SK-N-DZ (cell line): ENCODE measurements at regions not wholly inside any gene's neighbourhood (a gene's known extent, or its start where the extent isn't known, plus 50 kb on each side); places are given as distances from the start of the nearest gene placed in this dataset.

Experiments
- DNase-seq: peaks from one replicate; pipeline ENCODE4 v3.0.0-alpha.2; 2015; ENCODE audit warnings: low spot score

DNA sequence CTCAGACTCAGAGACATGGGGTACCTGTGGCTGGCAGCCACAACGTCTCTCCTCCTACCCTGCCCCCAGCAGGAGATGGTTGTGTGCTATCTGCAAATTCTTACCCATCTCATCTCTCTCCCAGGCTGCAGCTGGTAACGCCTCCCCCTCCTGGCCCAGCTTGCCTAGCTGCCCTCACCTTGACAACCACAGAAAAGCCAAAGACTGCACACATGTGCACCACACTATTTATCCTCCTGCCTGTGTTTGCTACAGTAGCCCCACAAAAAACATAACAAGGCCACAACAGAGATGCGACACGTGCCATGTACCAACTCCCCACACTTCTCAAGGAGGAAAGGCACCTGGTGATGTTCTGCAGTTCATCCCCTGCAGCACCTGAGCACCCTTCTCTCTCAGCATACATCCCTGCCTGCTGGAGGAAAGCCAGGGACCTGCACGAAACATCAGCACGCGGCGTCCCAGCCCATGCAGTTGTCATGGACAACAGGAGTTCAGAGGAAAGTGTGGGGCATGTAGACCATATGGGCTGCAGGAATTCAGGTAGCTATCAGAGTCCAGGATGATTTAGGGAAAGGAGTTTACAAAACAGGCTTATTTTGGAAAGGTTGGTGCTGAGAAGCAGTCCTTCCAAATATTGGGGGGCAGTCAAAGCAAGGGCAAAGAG, 168.7 kb downstream of the C5orf15 start:
- DNase-seq: no peak

DNA sequence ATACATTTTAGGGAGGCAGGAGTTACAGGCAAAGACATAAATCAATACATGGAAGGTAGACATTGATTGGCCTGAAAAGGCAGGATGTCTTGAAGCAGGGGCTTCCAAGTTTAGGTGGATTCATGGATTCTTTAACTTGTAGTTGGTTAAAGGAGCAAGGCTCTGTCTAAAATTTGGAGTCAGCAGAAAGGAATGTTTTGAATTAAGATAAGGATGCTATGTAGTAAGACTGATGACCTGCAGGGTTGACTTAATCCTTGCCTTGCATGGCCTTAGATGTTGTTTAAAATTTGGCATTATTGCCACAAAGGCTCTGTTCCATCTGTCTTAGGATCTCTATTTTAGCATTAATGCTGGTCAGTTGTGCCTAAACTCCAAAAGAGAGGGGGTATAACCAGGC, 171.3 kb downstream of the C5orf15 start:
- no peak for DNase-seq

DNA sequence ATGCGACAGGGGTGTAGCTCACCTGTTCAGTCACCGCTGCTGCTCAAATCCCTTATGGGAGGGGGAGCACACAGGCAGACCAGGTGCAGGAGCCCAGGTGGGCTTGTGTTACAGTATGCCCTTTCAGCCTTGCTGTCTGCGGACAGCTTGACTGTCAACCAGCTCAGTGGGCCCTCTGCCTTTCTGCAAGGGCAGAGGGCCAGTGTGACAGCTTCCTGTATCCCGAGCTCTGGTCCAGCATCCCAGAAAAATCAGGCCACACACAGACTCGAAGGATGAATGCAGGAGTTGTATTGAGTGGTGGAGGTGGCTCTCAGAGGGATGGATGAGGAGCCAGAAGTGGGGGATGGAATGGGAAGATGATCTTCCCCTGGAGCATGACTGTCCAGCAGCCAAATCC, 172.2 kb downstream of the C5orf15 start:
- no peak for DNase-seq

DNA sequence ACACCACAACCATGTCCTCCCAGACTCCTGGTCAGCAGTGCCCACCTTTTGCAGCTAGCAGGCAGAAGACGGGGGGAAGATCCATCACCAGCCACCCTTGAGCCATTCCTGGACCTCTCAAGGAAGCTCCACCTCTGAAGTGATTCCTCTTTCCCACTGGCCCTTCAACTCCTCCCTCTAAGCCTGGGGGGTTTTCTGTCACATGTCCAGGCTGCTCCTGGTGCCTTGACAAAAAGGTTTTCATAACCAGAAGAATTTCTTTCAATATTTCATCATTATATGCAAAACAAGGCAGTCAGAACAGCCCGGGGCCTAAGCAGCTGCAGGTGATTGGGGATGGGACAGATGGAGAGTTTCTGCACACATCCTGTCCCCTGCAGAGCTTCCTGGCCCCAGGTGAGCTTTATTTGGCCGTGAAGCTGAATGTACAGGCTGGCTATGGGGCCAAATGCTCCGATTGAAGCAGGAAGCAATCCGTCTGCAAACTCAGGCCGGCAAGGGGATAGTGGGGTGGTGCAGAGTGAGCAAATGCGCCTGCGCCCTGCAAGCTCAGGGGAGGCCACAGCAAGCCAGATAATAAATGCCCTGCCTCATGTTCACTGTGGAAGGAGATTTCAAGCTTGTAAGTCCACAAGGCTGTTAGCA, 173.5 kb downstream of the C5orf15 start:
- DNase-seq: no peak

DNA sequence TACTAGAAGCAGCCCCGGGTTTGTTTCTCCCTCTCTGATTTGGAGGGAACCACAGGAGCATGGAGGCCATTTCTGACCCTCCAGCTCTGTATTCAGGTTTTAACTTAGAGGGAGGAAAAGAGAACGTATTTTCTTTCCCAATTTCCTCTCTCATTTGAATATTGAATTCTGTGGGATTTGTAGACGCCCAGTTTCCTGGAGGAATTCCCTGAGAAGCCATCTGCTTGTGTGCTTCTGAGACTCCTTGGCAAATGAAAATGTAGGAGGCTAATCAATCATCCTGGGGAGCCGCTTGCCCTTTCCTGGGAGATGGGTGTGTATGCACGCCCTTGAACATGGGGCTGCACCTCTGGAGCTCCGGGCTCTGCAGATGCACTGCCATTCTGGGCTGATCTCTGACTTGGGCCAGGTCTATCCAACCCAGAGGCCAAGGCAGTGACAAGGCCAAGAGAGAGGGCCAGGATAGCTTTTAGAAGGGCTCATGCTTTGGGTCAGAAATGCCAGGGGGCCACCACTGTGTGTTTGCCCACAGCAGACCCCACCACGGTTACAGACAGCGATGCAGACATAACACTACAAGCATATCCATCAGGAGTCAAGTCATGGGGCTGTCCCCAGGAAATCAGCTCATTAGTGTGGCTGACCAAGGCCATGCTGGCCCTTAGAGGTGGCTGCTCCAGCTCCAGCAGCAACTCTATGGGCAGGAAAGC, 174.5 kb downstream of the C5orf15 start:
- DNase-seq: no peak

DNA sequence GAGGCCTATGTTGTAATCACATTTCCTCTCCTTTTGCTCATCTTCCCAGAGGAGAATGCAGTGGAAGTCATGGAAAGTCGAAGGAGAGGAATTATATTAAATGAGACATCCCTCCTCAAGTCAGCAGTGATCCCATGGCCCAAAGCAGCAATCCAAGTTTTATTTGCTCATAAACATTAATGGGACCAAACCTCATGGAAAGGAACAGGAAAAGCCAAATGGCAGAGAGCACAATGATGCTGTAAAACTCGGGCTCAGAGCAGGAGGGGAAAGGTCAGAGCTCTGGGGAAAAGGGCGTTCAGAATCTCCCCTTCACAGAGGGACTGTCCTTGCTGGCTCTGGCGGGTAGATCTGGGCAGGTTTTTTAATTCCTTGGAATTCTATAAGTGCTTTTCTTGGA, 175.8 kb downstream of the C5orf15 start:
- no peak for DNase-seq

DNA sequence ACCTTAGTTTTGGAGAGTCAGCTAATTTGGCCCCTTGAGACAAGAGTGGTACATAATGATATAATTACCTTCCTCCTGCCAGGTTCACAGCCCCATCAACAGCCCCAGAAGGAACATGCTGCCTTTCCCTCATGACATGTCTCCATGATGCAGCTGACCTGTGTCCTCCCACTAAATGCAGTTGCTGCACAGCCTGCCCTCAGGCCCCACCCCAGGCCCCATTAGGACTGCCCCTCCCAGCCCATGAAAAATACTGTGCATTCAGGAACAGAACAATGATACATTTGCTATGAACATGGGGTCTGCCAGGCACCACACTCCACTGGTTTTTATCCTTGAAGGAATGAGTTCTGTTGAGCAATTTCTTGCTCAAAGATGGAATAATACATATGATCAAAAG, 176.4 kb downstream of the C5orf15 start:
- DNase-seq: no peak

DNA sequence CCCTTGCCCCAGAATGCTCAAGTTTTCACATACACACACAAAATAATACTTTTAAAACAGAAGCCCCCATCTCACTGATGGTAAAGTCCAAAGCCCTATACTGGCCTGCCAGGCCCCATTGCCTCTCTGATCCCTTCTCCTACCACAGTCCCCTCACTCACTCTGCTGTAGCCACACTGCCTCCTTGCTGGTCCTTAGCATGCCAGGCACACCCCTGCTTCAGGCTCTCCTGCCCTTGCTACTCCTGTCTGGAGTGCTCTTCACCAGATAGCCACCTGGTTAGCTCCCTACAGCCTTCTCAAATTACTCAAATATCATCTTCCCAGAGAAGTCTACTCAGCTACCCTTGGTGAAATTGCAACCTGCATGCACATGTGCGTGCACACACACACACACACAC, 177.5 kb downstream of the C5orf15 start:
- no peak for DNase-seq

DNA sequence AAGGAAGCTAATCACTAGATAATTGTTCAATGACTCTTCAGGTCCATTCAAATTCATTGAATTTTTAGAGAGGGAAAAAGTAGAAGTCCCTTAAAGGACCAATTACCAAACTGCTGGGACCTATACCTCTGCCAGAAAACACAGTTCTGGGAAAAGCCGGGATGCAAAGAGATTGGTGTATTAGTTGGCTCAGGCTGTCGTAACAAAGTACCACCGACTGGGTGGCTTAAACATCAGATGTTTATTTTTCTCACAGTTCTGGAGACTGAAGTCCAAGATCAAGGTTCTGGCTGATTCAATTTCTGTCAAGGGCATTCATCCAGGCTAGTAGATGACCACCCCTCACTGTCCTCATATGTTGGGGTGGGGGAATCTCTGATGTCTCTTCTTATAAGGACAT, 177.1 kb upstream of the FSTL4 start:
- DNase-seq: no peak

DNA sequence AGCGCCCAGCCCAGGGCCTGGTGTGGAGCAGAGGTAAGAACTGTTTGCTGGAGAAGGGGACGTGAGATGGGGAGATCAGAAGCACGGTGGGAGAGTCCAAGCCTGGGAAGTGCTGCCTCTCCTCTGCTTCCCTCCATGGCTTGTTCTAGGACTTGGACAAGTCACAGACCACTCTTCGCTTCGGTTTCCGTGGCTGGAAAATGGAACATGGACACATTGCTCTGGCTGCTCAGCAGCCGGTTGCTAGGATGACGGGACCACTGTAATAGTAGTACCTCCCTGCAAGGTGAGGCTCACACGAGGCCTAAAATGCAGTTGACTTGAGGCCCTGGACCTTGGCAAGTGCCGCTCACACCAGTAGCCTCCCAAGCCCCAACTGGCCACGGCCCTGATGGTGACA, 175.8 kb upstream of the FSTL4 start:
- no peak for DNase-seq

DNA sequence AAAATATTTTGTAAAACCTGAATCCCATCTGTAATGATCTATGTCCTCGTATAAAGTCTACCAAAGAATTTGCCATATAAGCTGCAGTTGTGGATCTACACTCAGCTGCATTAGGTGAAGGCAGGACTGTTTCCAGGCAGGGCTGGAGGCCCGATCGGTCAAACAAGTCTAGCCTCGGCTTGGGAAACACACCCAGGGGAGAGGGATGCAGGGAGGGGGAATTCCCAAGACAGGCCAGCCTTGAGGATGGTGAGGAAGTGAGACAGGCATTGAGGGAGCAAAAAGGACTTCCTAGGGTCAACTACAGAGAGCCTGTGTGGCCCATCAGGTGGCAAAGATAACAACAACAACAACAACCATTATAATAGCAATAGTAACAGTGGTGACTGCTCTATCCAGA, 174.1 kb upstream of the FSTL4 start:
- no peak for DNase-seq

DNA sequence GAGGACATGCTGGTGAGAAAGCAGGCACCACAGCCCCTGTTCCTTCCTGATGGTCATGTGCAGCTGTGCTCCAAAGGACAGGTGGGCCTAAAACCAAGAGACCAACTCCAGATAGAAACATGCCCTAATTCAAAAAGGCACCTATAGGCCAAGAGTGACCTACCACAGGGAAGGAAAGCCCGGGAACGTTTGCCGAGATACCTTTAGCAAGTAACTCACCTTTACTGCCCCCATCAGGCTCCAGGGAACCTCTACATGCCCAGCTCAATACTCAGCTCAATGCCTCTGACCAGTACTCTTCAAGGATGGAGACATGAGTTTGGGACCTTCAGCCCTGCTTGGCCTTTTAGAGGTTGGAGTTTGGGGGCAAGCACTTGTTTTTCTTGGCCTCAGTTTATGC, 172.8 kb upstream of the FSTL4 start:
- no peak for DNase-seq

DNA sequence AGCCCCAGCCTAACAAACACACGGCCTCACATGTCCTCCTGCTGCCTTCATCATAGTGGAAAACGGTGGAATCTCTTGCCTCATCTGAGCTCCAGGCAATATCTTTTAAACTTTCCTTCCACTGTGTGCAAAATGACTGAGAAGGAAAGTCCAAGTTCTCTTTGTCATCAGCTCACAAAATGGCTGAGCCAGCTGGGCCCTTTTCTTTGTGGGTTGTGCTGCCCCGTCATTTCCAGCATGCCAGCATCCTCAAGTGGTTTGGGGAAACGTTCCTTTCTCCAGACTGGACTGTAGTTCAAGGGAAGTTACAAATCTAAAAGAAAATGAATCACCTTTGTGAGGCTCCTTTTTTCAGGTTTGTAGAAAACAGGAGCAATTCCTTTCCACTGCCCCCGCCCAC, 171.1 kb upstream of the FSTL4 start:
- DNase-seq: no peak

DNA sequence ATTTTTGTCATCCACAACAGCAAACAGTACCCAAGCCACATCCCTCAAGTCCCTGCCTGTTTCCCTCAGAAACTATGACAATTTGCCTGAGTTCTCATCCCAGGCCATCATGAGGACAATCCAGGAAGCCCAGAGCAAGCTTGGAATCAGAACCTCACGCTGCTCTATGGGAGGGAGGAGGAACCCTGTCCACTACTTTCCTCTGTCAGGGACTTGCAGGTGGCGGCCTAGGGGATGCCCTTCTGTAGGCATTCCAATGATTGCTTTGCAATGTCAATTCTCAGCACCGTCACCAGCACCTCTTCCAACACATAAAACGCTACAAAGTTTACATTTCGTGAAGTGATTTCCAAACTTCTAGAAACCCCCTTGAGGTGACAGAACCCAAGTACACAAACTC, 170.4 kb upstream of the FSTL4 start:
- DNase-seq: no peak

DNA sequence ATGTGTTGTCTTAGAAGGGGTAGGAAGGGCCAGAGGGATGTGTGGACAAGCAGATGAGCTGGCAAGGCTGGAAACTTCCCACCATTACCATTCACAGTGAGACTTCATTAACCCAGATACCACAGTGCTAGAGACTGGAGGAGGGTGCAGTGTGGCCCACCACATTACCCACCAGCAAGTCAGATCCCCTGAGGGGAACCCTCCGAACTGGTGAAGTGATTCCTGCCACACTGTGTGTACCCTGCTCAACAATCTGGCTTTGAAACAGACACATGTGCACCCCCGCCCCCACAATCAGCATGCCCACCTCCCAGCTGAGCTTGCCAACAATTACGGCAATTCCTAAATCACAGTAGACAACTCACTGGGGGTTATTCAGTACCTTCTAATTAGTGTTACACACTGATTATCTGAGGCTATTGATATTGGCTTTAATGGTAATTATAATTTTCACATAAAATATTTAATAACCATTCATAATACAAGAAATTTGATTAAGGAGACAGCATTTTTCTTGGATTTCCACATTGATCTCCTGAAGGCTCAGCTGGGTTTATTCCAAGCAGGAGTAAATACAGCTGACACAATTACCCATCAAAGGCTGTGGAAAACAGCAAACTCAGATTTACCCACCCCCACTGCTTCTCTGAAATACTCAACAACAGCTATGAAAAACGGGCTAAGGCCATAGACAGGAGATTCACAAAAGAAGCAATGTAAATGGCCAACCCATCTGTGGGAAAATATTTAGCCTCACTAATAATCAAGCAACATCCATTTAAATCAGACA, 169.3 kb upstream of the FSTL4 start:
- no peak for DNase-seq

DNA sequence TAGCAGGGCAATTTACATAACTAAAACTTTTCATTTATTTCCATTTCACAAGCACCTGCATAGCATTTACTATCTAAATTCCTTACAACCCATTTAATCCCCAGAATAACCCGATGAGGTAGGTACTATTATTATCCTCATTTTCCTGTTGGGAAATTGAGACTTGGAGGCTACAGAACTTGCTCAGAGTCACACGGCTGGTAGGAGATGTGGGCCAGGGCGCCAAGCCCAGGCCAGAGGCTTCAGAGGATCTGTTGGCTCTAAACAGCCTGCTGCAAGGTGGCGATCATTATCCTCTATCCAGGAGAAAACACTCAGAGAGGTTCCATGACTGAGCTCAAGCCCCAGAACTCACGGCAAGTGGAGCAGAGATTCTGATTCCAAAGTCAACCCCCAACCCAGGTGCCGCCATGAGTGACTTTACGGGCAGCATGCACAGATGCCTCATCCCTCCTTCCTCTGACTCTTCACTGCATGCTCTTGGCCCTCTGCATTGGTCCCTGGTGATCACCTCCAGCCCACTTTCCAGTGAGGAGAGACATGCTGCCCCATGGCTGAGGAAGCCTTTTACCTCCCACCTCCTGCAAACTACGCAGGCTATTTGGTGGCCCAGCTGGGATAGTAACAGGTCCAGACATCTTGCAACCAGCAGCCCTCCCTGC, 168.4 kb upstream of the FSTL4 start:
- no peak for DNase-seq

DNA sequence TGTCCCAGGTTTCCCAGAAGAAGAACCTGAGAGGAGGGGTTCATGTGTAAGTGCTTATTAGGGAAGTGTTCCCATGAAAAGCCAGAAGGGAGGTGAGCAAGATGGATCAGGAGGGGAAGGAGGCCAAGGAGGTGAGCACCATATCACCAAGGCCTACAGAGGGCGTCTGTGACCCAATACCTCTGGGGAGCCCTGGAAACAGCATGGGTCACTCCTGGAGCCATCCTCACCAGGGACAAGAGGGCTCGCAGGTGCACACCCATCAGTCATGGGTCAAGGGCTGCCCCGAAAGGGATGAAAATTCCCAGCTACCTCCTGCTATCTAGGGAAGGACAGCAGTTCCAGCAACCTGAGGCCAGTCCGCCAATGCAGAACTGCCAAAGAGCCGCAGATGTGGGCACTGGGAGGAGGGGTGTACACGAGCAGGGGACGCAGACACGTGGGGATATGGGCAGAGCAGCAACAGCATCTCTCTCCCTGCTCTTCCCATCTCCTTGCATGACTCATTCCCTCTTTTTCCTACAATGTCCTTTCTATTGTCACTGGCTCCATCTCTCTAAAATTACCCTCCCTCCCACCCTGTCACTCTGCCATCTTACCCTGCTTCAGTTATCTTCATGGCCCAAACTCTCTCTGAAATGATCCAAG, 167.6 kb upstream of the FSTL4 start:
- DNase-seq: no peak

DNA sequence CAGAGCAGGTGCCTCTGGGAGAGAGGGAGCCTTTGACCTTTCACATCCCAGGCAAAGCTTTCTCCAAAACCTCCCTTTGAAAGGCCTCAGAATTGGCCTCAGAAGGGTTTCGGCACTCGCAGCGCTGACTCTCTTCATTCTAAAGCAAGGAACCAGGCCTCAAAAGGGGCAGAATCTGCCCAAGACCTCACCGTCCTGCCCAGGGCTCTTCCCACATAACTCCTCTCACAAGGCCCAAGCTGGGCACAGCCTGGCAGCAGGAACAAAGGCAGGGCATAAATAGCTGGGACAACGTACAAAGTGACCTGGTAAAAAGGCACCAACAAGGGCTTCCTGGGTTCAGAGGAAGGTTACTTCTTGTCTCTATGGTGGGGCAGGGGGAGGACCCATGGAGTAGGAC, 166.3 kb upstream of the FSTL4 start:
- DNase-seq: no peak

DNA sequence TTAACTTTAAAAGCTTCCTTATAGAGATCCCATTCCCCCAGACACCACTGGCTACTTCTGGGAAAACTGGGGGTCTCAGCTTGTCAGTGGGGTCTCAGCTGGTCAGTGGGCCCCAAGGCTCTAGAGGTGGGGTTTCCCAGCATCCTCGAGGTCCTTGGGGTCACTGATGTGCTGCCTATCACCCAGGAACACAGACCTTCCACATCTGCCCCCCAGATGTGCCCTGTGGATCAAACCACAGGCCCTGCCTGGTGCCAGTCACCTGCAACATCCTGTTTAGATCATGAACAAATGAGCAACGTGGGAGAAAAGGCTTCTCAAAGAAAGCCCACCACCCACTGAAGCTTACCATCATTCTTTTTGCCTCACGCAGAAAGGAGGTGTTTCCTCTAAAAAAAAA, 165.6 kb upstream of the FSTL4 start:
- DNase-seq: no peak

DNA sequence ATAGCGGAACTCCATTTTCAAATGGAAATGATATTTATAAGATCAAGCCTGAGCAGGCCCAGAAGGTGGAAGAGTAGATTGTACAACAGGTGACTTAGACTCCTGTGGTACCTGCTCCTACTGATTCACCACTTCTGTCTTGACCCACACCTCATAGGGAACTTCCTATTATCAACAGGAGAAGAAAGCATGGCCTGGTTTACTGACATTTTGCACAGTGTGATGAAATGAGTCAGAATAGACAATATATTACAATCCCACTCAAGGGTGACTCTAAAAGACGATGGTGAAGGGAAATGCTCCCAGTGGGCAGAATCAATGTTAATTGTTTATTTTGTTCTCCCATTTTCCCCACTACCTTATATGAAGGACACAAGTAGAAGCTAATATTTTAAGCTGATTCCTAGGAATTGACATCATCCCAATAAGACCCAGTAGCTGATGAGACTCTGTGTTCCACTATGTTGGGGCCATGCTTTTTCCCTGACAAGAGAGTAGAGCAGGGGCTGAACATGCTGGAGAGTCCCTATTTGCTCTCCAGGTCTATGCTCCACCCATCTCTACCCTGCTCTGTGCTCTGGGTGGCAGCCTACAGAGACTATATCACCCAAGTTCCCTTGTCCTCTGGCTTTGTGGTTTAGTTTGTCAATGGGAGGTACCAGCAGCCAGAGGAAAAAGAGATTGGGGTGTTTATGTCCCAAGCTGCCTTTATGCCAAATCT, 163.4 kb upstream of the FSTL4 start:
- DNase-seq: no peak
